Panc1 (cell line): ENCODE measurements at regions not wholly inside any gene's neighbourhood (a gene's known extent, or its start where the extent isn't known, plus 50 kb on each side); places are given as distances from the start of the nearest gene placed in this dataset.

Source experiments
- ATAC-seq: fragments of 200-7000 bp; cut with Tn5 transposase; 2 replicates; pipeline ENCODE4 v1.9.1; 2020; ENCODE audit warnings: mild to moderate bottlenecking, moderate library complexity
- BruUV-seq: library from RNA; stranded (reverse); fragments of 400-500 nt; replicated peaks from 2 replicates; lab custom pipeline; 2021; lab: Mats Ljungman, UMichigan
- CTCF ChIA-PET: fragments of 300-600 bp; sonication (Branson Sonifier 250); formaldehyde crosslinking; loops from one replicate; lab custom pipeline; 2022; ENCODE audit warnings: antibody characterized with exemption; lab: Charles Lee
- POLR2A ChIA-PET: fragments of 300-600 bp; sonication (Branson Sonifier 250); formaldehyde crosslinking; loops from one replicate; lab custom pipeline; 2022; ENCODE audit warnings: antibody characterized with exemption; lab: Charles Lee
- DNase-seq: peaks from one replicate; pipeline ENCODE4 v3.0.0-alpha.2; 2010; ENCODE audit warnings: low read depth, low spot score
- H3K27ac ChIP-seq: 2 replicates; pipeline ENCODE4 v1.5.1; 2011; ENCODE audit warnings: mild to moderate bottlenecking, low read length, inconsistent platforms
- H3K27me3 ChIP-seq: fragments of 200-500 bp; sonication (Bioruptor generic); 2 replicates; pipeline ENCODE4 v1.6.0; 2014; ENCODE audit warnings: low read length, inconsistent platforms; ENCODE audit not compliant: control insufficient read depth, insufficient read depth
- H3K36me3 ChIP-seq: fragments of 200-500 bp; sonication (Bioruptor generic); 2 replicates; pipeline ENCODE4 v1.5.1; 2014; ENCODE audit warnings: inconsistent platforms, mild to moderate bottlenecking, low read length, moderate library complexity; ENCODE audit not compliant: control insufficient read depth, insufficient read depth
- H3K4me1 ChIP-seq: 2 replicates; pipeline ENCODE4 v1.5.1; 2011; ENCODE audit warnings: inconsistent platforms, mild to moderate bottlenecking, low read length, moderate library complexity; ENCODE audit not compliant: control insufficient read depth, insufficient read depth
- H3K4me3 ChIP-seq, 2 experiments: 2 replicates each; pipeline ENCODE4 v1.5.1; 2011 to 2012; ENCODE audit warnings: low read depth in 2 of 2, low read length in 2 of 2, mild to moderate bottlenecking in 2 of 2, inconsistent platforms in 1 of 2, moderate library complexity in 1 of 2
- H3K9me3 ChIP-seq: fragments of 200-500 bp; sonication (Bioruptor generic); 2 replicates; pipeline ENCODE4 v1.5.1; 2014; ENCODE audit warnings: low read depth, mild to moderate bottlenecking, inconsistent platforms, low read length, moderate library complexity; ENCODE audit not compliant: control insufficient read depth, insufficient read depth
- CTCF ChIP-seq: fragments of 450-650 bp; IDR thresholded peaks from 2 replicates; pipeline ENCODE4 v1.5.1; 2017; ENCODE audit warnings: mild to moderate bottlenecking
- POLR2AphosphoS5 ChIP-seq: IDR thresholded peaks from 2 replicates; pipeline ENCODE4 v1.6.1; 2012; ENCODE audit warnings: mild to moderate bottlenecking, low read depth, low read length, moderate library complexity
- SIN3A ChIP-seq: IDR thresholded peaks from 2 replicates; pipeline ENCODE4 v1.6.1; 2012; ENCODE audit warnings: low read depth, mild to moderate bottlenecking, low read length, moderate library complexity, borderline replicate concordance; ENCODE audit not compliant: insufficient read depth
- TCF7L2 ChIP-seq: IDR thresholded peaks from 2 replicates; pipeline ENCODE4 v1.6.1; 2011; ENCODE audit warnings: mild to moderate bottlenecking, low read depth, low read length, inconsistent platforms
- in situ Hi-C: cut with HindIII; loops from 2 replicates; pipeline ENCODE4 v1.10.0; 2016; ENCODE audit warnings: low sequenced_read_pairs, low pct_unique_long_range_greater_than_20kb
- intact Hi-C: fragments of 100-400 bp; cut with micrococcal nuclease; formaldehyde crosslinking; loops from one replicate; pipeline ENCODE4 v1.10.0; 2022; ENCODE audit not compliant: unreplicated experiment
- TF ChIP-seq, protein P1 (sequence below), 2 experiments: IDR thresholded peaks; 2 replicates each; pipeline ENCODE4 v1.6.1; 2011 to 2012; ENCODE audit warnings: low read depth in 2 of 2, control low read depth in 1 of 2, low read length in 1 of 2, mild to moderate bottlenecking in 1 of 2, moderate library complexity in 1 of 2; ENCODE audit not compliant: insufficient read depth in 1 of 2

DNA sequence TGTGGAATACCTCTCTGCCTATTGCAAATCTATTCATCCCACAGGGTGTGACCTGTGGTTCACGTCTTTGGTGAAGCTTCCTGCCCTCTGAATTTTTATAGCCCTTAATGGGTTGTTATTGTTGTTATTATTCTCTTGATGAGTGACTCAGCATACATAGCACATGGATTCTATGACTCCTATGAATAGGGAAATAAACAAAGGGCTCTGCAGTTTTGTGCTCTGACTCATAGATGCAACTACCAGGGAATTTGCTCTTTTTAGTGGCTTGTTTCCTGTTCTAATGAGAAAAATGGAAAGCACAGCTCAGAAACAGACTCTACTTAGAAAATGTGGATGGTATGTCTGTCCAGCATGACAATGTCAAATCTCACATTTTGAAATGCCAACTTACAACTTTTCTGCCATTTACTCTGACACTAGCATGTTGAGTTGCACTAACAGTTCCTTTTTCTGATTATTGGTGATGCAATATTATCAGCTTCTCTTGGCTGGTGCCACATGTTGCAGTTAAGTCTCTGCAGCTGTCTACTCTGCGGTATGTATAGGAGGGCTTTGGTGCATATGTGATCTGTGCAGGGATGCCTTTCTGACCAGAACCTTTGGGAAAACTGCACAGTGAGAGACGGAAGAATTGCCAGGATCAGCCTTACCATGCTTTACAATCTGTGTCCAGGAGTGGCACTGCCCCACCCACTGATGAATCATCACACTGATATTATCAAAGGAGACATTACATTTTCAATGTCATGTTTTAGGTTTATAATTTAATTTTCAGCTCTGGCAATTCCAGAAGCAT is 996.4 kb upstream of the WWC1 start:
- Histone ChIP-seq H3K9me3 (no peaks in the 10 kb centered on the region), H3K36me3 (no peaks in the 10 kb centered on the region), H3K4me1 (no peaks in the 10 kb centered on the region), H3K27ac (no peak overlapping the region), H3K4me3 (peak overlapping the region in 1 of 2 experiments; percentile 10; a peak in 1 of 4 replicates), H3K27me3 (no peaks in the 10 kb centered on the region)
- TF ChIP-seq CTCF (no peak), SIN3A (no peak), POLR2AphosphoS5 (no peak), TCF7L2 (no peak)
- TF ChIP-seq, protein P1, sequence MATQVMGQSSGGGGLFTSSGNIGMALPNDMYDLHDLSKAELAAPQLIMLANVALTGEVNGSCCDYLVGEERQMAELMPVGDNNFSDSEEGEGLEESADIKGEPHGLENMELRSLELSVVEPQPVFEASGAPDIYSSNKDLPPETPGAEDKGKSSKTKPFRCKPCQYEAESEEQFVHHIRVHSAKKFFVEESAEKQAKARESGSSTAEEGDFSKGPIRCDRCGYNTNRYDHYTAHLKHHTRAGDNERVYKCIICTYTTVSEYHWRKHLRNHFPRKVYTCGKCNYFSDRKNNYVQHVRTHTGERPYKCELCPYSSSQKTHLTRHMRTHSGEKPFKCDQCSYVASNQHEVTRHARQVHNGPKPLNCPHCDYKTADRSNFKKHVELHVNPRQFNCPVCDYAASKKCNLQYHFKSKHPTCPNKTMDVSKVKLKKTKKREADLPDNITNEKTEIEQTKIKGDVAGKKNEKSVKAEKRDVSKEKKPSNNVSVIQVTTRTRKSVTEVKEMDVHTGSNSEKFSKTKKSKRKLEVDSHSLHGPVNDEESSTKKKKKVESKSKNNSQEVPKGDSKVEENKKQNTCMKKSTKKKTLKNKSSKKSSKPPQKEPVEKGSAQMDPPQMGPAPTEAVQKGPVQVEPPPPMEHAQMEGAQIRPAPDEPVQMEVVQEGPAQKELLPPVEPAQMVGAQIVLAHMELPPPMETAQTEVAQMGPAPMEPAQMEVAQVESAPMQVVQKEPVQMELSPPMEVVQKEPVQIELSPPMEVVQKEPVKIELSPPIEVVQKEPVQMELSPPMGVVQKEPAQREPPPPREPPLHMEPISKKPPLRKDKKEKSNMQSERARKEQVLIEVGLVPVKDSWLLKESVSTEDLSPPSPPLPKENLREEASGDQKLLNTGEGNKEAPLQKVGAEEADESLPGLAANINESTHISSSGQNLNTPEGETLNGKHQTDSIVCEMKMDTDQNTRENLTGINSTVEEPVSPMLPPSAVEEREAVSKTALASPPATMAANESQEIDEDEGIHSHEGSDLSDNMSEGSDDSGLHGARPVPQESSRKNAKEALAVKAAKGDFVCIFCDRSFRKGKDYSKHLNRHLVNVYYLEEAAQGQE (IDR thresholded peaks at IDR 0.05; ENCODE audit: insufficient read depth in 1 of 2, low read depth in 2 of 2, low read length in 1 of 2): no peak
- intact Hi-C loops: no loop called here
- in situ Hi-C loops: no loop called here
- no TSS peak for BruUV-seq
- DNase-seq: peak; percentile 58
- CTCF ChIA-PET: no interaction called here
- POLR2A ChIA-PET: no interaction called here
- peak; percentile 82 for ATAC-seq

GRCh38 chr5:167295681-167296005 is 995.8 kb upstream of the WWC1 start:
- POLR2A ChIA-PET: no interaction called here
- no TSS peak for BruUV-seq
- Histone ChIP-seq H3K36me3 (no peaks in the 10 kb centered on the region), H3K4me3 (no peak overlapping the region), H3K4me1 (no peaks in the 10 kb centered on the region), H3K27ac (no peak overlapping the region), H3K27me3 (no peaks in the 10 kb centered on the region), H3K9me3 (no peaks in the 10 kb centered on the region)
- intact Hi-C loops: no loop called here
- in situ Hi-C loops: no loop called here
- CTCF ChIA-PET: no interaction called here
- peak; percentile 15 for DNase-seq
- TF ChIP-seq TCF7L2 (no peak), SIN3A (no peak), POLR2AphosphoS5 (no peak), CTCF (no peak)
- TF ChIP-seq, protein P1 (IDR thresholded peaks at IDR 0.05; ENCODE audit: insufficient read depth in 1 of 2, low read depth in 2 of 2, low read length in 1 of 2): no peak
- ATAC-seq: no peak
